IMR-90 (cell line): ENCODE measurements at regions not wholly inside any gene's neighbourhood (a gene's known extent, or its start where the extent isn't known, plus 50 kb on each side); places are given as distances from the start of the nearest gene placed in this dataset.

Experiments
- ATAC-seq: fragments of 200-7000 bp; cut with Tn5 transposase; 2 replicates; pipeline ENCODE4 v1.9.1; 2020; ENCODE audit warnings: low read depth, mild to moderate bottlenecking, moderate library complexity
- BruUV-seq: library from RNA; stranded (reverse); fragments of 400-500 nt; replicated peaks from 2 replicates; lab custom pipeline; 2021; lab: Mats Ljungman, UMichigan
- CTCF ChIA-PET: fragments of 300-600 bp; formaldehyde crosslinking; extraction: SDS; loops from one replicate; lab custom pipeline; 2021; ENCODE audit warnings: antibody characterized with exemption; lab: Yijun Ruan, JAX
- POLR2A ChIA-PET: fragments of 300-600 bp; sonication (Branson Sonifier 250); formaldehyde crosslinking; loops from one replicate; lab custom pipeline; 2022; ENCODE audit warnings: antibody characterized with exemption; ENCODE audit not compliant: unreplicated experiment; lab: Charles Lee
- DNase-seq: peaks from one replicate; pipeline ENCODE4 v3.0.0; 2013
- H2AFZ ChIP-seq: replicated peaks from 2 replicates; pipeline ENCODE3; 2013; ENCODE audit warnings: low read length, mild to moderate bottlenecking; ENCODE audit not compliant: poor library complexity
- H2AK5ac ChIP-seq: 2 replicates; pipeline ENCODE4 v1.6.1; 2013; ENCODE audit warnings: low read depth, low read length, inconsistent platforms
- H2AK9ac ChIP-seq: replicated peaks from 2 replicates; pipeline ENCODE3; 2013; ENCODE audit warnings: mild to moderate bottlenecking, low read depth, low read length, moderate library complexity; ENCODE audit not compliant: poor library complexity
- H2BK120ac ChIP-seq: 2 replicates; pipeline ENCODE4 v1.6.1; 2013; ENCODE audit warnings: low read depth, low read length, inconsistent platforms
- H2BK15ac ChIP-seq: 3 replicates; pipeline ENCODE4 v1.6.1; 2013; ENCODE audit warnings: low read depth, low read length, inconsistent platforms
- H2BK20ac ChIP-seq: 2 replicates; pipeline ENCODE4 v1.6.1; 2013; ENCODE audit warnings: low read depth, mild to moderate bottlenecking, inconsistent platforms, low read length, moderate library complexity
- H2BK5ac ChIP-seq: 2 replicates; pipeline ENCODE4 v1.6.1; 2013; ENCODE audit warnings: mild to moderate bottlenecking, low read depth, low read length, inconsistent platforms; ENCODE audit not compliant: poor library complexity, severe bottlenecking
- H3K14ac ChIP-seq: replicated peaks from 2 replicates; pipeline ENCODE4 v1.6.1; 2013; ENCODE audit warnings: low read depth, low read length, inconsistent platforms
- H3K18ac ChIP-seq: 2 replicates; pipeline ENCODE4 v1.6.1; 2013; ENCODE audit warnings: low read depth, low read length, control low read depth
- H3K23ac ChIP-seq: 2 replicates; pipeline ENCODE4 v1.6.1; 2013; ENCODE audit warnings: low read depth, low read length, inconsistent platforms
- H3K27ac ChIP-seq: 2 replicates; pipeline ENCODE4 v1.5.1; 2013; ENCODE audit warnings: mild to moderate bottlenecking, control low read depth, low read length; ENCODE audit not compliant: insufficient read depth
- H3K27me3 ChIP-seq: 2 replicates; pipeline ENCODE4 v1.6.1; 2013; ENCODE audit warnings: low read length; ENCODE audit not compliant: control insufficient read depth, insufficient read depth
- H3K36me3 ChIP-seq: 2 replicates; pipeline ENCODE4 v1.6.1; 2013; ENCODE audit warnings: low read length, mixed read lengths; ENCODE audit not compliant: control insufficient read depth, insufficient read depth
- H3K4ac ChIP-seq: 2 replicates; pipeline ENCODE4 v1.6.1; 2013; ENCODE audit warnings: low read depth, low read length, inconsistent platforms
- H3K4me1 ChIP-seq: 2 replicates; pipeline ENCODE4 v1.6.1; 2013; ENCODE audit warnings: low read length, mixed read lengths; ENCODE audit not compliant: control insufficient read depth, insufficient read depth
- H3K4me2 ChIP-seq: 2 replicates; pipeline ENCODE4 v1.6.1; 2013; ENCODE audit warnings: low read depth, mild to moderate bottlenecking, control low read depth, low read length, moderate library complexity
- H3K4me3 ChIP-seq: 2 replicates; pipeline ENCODE4 v1.5.1; 2013; ENCODE audit warnings: low read depth, mild to moderate bottlenecking, control low read depth, low read length, moderate library complexity; ENCODE audit not compliant: insufficient read depth
- H3K56ac ChIP-seq: 2 replicates; pipeline ENCODE4 v1.6.1; 2013; ENCODE audit warnings: low read length, inconsistent platforms; ENCODE audit not compliant: insufficient read depth; ENCODE audit errors: extremely low read depth
- H3K79me1 ChIP-seq, 2 experiments: 2 replicates each; pipeline ENCODE4 v1.6.1; 2013; ENCODE audit warnings: low read length in 2 of 2, inconsistent platforms in 1 of 2, low read depth in 1 of 2
- H3K9ac ChIP-seq: 2 replicates; pipeline ENCODE4 v1.6.1; 2013; ENCODE audit warnings: low read depth, low read length, control low read depth
- H3K9me1 ChIP-seq: 2 replicates; pipeline ENCODE4 v1.6.1; 2013; ENCODE audit warnings: low read length, inconsistent platforms; ENCODE audit not compliant: insufficient read depth
- H3K9me3 ChIP-seq: 2 replicates; pipeline ENCODE4 v1.6.1; 2013; ENCODE audit warnings: low read length; ENCODE audit not compliant: control insufficient read depth, insufficient read depth
- H4K20me1 ChIP-seq: 2 replicates; pipeline ENCODE4 v1.6.1; 2013; ENCODE audit warnings: low read length, inconsistent platforms; ENCODE audit not compliant: insufficient read depth
- H4K5ac ChIP-seq: 2 replicates; pipeline ENCODE4 v1.6.1; 2013; ENCODE audit warnings: mild to moderate bottlenecking, low read depth, low read length, control low read depth
- H4K8ac ChIP-seq, 2 experiments: 2 replicates each; pipeline ENCODE4 v1.6.1; 2013; ENCODE audit warnings: low read depth in 2 of 2, low read length in 2 of 2, control low read depth in 1 of 2, inconsistent platforms in 1 of 2
- H4K91ac ChIP-seq: 2 replicates; pipeline ENCODE4 v1.6.1; 2013; ENCODE audit warnings: low read depth, low read length, inconsistent platforms; ENCODE audit not compliant: insufficient read depth
- BHLHE40 ChIP-seq: fragments of 150-350 bp; IDR thresholded peaks from 2 replicates; pipeline ENCODE4 v1.6.1; 2016; ENCODE audit warnings: mild to moderate bottlenecking, low read depth, low read length
- CEBPB ChIP-seq: IDR thresholded peaks from 2 replicates; pipeline ENCODE4 v1.6.1; 2012; ENCODE audit warnings: low read depth, low read length, improper control_type of control experiment
- FOS ChIP-seq: fragments of 150-350 bp; IDR thresholded peaks from 2 replicates; pipeline ENCODE4 v1.6.1; 2016; ENCODE audit warnings: low read depth, low read length
- MAFK ChIP-seq: IDR thresholded peaks from 2 replicates; pipeline ENCODE4 v1.6.1; 2012; ENCODE audit warnings: low read depth, low read length, improper control_type of control experiment
- MAZ ChIP-seq: IDR thresholded peaks from 2 replicates; pipeline ENCODE4 v1.6.1; 2012; ENCODE audit warnings: low read depth, mild to moderate bottlenecking, low read length, improper control_type of control experiment, moderate library complexity, borderline replicate concordance
- RAD21 ChIP-seq: IDR thresholded peaks from 2 replicates; pipeline ENCODE4 v1.6.1; 2012; ENCODE audit warnings: low read length, improper control_type of control experiment
- RCOR1 ChIP-seq: IDR thresholded peaks from 2 replicates; pipeline ENCODE4 v1.6.1; 2012; ENCODE audit warnings: mild to moderate bottlenecking, low read length, improper control_type of control experiment; ENCODE audit not compliant: insufficient replicate concordance
- RFX5 ChIP-seq: IDR thresholded peaks from 2 replicates; pipeline ENCODE4 v1.8.0; 2012; ENCODE audit warnings: low read depth, mild to moderate bottlenecking, low read length, moderate library complexity
- SMC3 ChIP-seq: fragments of 150-350 bp; IDR thresholded peaks from 2 replicates; pipeline ENCODE4 v1.6.1; 2016; ENCODE audit warnings: low read depth, mild to moderate bottlenecking, antibody characterized with exemption, low read length, moderate library complexity
- WGBS, 2 experiments: methylation state at CpG; one replicate each; pipeline versions ENCODE4 v1.1.5 to v1.1.7; 2013; ENCODE audit warnings: missing lambda C conversion rate in 2 of 2; ENCODE audit not compliant: insufficient read length in 1 of 2; ENCODE audit errors: extremely low coverage in 2 of 2; 5-methylcytosine and 5-hydroxymethylcytosine counted together
- dilution Hi-C: fragments of 300-500 bp; cut with HindIII; formaldehyde crosslinking; loops from one replicate; pipeline ENCODE4 v1.14.3; 2018; ENCODE audit warnings: low sequenced_read_pairs; ENCODE audit not compliant: unreplicated experiment
- in situ Hi-C: fragments of 300-500 bp; cut with MboI; formaldehyde crosslinking; loops from 3 replicates; pipeline ENCODE4 v1.14.3; 2019; ENCODE audit warnings: low sequenced_read_pairs, inconsistent platforms, mixed read lengths
- intact Hi-C: fragments of 100-400 bp; cut with micrococcal nuclease; formaldehyde crosslinking; loops from 2 replicates; pipeline ENCODE4 v1.10.0; 2022
- TF ChIP-seq, protein P1 (sequence below): conservative IDR thresholded peaks from 2 replicates; pipeline ENCODE4 v1.5.1; 2012; ENCODE audit warnings: mild to moderate bottlenecking, low read depth, low read length, improper control_type of control experiment
- TF ChIP-seq, protein P2 (sequence below): fragments of 150-350 bp; IDR thresholded peaks from 2 replicates; pipeline ENCODE4 v1.6.1; 2017; ENCODE audit warnings: mild to moderate bottlenecking, antibody characterized with exemption, low read length, low read depth

DNA sequence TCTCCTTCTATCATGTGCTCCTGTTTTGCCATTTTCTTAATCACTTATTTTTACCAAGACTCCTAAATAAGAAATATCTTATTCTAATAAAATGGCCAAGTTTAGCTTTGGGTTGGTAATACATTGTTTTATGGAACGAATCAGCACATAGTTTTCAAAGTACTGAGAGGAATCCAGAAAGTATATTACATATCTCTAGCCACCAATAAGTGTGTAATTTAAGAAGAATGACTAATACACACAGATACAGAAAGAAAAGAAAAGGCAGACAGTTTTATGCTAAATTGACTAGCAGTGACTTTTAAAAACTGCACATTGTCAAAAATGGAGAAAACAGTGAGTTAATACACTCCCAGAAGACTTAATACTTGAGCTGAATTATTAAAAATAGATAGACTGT, 167.0 kb upstream of the IL15 start:
- Histone ChIP-seq H3K4me2 (no peak overlapping the region), H2AK9ac (no peak overlapping the region), H3K27ac (no peak overlapping the region), H3K23ac (no peak overlapping the region), H2BK20ac (no peak overlapping the region), H3K4ac (no peak overlapping the region), H3K9ac (no peak overlapping the region), H4K91ac (no peak overlapping the region), H4K8ac (no peak overlapping the region), H3K14ac (no peak overlapping the region), H2AK5ac (no peak overlapping the region), H2BK5ac (no peak overlapping the region), H4K5ac (no peak overlapping the region), H2AFZ (no peak overlapping the region), H3K36me3 (no peaks in the 10 kb centered on the region), H2BK15ac (no peak overlapping the region), H3K18ac (no peak overlapping the region), H3K27me3 (no peaks in the 10 kb centered on the region), H3K4me1 (peaks cover 3% of the 10 kb centered on the region; the same call in 1 of the 2 replicates), H3K56ac (no peak overlapping the region), H3K4me3 (no peak overlapping the region), H3K9me3 (no peaks in the 10 kb centered on the region), H2BK120ac (no peak overlapping the region), H3K79me1 (no peaks in the 10 kb centered on the region), H3K9me1 (no peaks in the 10 kb centered on the region), H4K20me1 (no peaks in the 10 kb centered on the region)
- WGBS, 2 experiments, result no CpG with 5 or more reads among the region's 1 CpG
- ATAC-seq (peak; percentile 69), DNase-seq (peak; percentile 48)
- no peak for TF ChIP-seq RFX5
- no peak for TF ChIP-seq SMC3
- TF ChIP-seq FOS, result no peak
- TF ChIP-seq RAD21, result no peak
- no peak for TF ChIP-seq RCOR1
- TF ChIP-seq, protein P1, sequence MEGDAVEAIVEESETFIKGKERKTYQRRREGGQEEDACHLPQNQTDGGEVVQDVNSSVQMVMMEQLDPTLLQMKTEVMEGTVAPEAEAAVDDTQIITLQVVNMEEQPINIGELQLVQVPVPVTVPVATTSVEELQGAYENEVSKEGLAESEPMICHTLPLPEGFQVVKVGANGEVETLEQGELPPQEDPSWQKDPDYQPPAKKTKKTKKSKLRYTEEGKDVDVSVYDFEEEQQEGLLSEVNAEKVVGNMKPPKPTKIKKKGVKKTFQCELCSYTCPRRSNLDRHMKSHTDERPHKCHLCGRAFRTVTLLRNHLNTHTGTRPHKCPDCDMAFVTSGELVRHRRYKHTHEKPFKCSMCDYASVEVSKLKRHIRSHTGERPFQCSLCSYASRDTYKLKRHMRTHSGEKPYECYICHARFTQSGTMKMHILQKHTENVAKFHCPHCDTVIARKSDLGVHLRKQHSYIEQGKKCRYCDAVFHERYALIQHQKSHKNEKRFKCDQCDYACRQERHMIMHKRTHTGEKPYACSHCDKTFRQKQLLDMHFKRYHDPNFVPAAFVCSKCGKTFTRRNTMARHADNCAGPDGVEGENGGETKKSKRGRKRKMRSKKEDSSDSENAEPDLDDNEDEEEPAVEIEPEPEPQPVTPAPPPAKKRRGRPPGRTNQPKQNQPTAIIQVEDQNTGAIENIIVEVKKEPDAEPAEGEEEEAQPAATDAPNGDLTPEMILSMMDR, result no peak
- TF ChIP-seq, protein P2, sequence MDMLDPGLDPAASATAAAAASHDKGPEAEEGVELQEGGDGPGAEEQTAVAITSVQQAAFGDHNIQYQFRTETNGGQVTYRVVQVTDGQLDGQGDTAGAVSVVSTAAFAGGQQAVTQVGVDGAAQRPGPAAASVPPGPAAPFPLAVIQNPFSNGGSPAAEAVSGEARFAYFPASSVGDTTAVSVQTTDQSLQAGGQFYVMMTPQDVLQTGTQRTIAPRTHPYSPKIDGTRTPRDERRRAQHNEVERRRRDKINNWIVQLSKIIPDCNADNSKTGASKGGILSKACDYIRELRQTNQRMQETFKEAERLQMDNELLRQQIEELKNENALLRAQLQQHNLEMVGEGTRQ, result no peak
- TF ChIP-seq MAFK, result no peak
- TF ChIP-seq BHLHE40, result no peak
- no peak for TF ChIP-seq CEBPB
- no peak for TF ChIP-seq MAZ
- ChIA-PET CTCF (no interaction called here), POLR2A (interaction anchor here (1.0 kb wide), 1 partner anchor 17 kb away, joined by 4 read pairs; no protein-coding TSS in a partner anchor)
- BruUV-seq, result no TSS peak
- intact Hi-C loops, result no loop called here
- in situ Hi-C loops, result no loop called here
- dilution Hi-C loops, result no loop called here
